Neutrophil (primary cell): ENCODE measurements at regions not wholly inside any gene's neighbourhood (a gene's known extent, or its start where the extent isn't known, plus 50 kb on each side); places are given as distances from the start of the nearest gene placed in this dataset.

Source experiments
- H3K27ac ChIP-seq: fragments of 200-600 bp; sonication (generic); 2 replicates; pipeline ENCODE4 v1.5.1; 2016; ENCODE audit warnings: mild to moderate bottlenecking, moderate library complexity
- H3K27me3 ChIP-seq: fragments of 200-600 bp; sonication (generic); 2 replicates; pipeline ENCODE4 v1.6.0; 2016; ENCODE audit warnings: mild to moderate bottlenecking
- H3K36me3 ChIP-seq: fragments of 200-600 bp; sonication (generic); 2 replicates; pipeline ENCODE4 v1.5.1; 2017
- H3K4me1 ChIP-seq, 2 experiments: fragments of 200-600 bp in 1 of 2; sonication (generic) in 1 of 2; 1 replicate in 1 of 2; 2 replicates in 1 of 2; pipeline versions ENCODE4 v1.5.1 to v1.6.1; 2013 to 2016; ENCODE audit warnings: low read depth in 1 of 2, low read length in 1 of 2, mild to moderate bottlenecking in 1 of 2, moderate library complexity in 1 of 2; ENCODE audit not compliant: control insufficient read depth in 1 of 2, insufficient read depth in 1 of 2
- H3K4me3 ChIP-seq, 2 experiments: fragments of 200-600 bp in 1 of 2; sonication (generic) in 1 of 2; 1 replicate in 1 of 2; 2 replicates in 1 of 2; pipeline ENCODE4 v1.5.1; 2013 to 2016; ENCODE audit warnings: low read depth in 1 of 2, low read length in 1 of 2, mild to moderate bottlenecking in 1 of 2, moderate library complexity in 1 of 2
- H3K9me3 ChIP-seq: fragments of 200-600 bp; sonication (generic); 2 replicates; pipeline ENCODE4 v1.5.1; 2016
- CTCF ChIP-seq: fragments of 200-600 bp; sonication (generic); IDR thresholded peaks from 2 replicates; pipeline ENCODE4 v1.5.1; 2016; ENCODE audit warnings: antibody characterized with exemption

- Histone ChIP-seq H3K27ac (no peak overlapping the region), H3K27me3 (no peaks in the 10 kb centered on the region)
- TF ChIP-seq CTCF: no peak
These were observed 424.7 kb downstream of the KCTD12 start for GRCh38 chr13:76461484-76461883.

GRCh38 chr13:76459863-76460262, 426.3 kb downstream of the KCTD12 start:
- Histone ChIP-seq H3K9me3 (no peaks in the 10 kb centered on the region), H3K27ac (no peak overlapping the region), H3K36me3 (no peaks in the 10 kb centered on the region), H3K27me3 (no peaks in the 10 kb centered on the region), H3K4me3 (no peak overlapping the region), H3K4me1 (no peaks in the 10 kb centered on the region)
- TF ChIP-seq CTCF: no peak

More at GRCh38 chr13:76461484-76461883, 424.7 kb downstream of the KCTD12 start:
- Histone ChIP-seq H3K4me1 (no peaks in the 10 kb centered on the region), H3K4me3 (no peak overlapping the region), H3K9me3 (no peaks in the 10 kb centered on the region), H3K36me3 (no peaks in the 10 kb centered on the region)

GRCh38 chr13:76455960-76456359, 430.2 kb downstream of the KCTD12 start:
- Histone ChIP-seq H3K9me3 (no peaks in the 10 kb centered on the region), H3K27me3 (no peaks in the 10 kb centered on the region), H3K4me1 (no peaks in the 10 kb centered on the region), H3K36me3 (no peaks in the 10 kb centered on the region), H3K27ac (no peak overlapping the region), H3K4me3 (no peak overlapping the region)
- no peak for TF ChIP-seq CTCF

GRCh38 chr13:76454991-76455390, 431.2 kb downstream of the KCTD12 start:
- H3K36me3 ChIP-seq: no peaks in the 10 kb centered on the region
- no peak for TF ChIP-seq CTCF
- no peak overlapping the region for H3K27ac ChIP-seq
- no peaks in the 10 kb centered on the region for H3K9me3 ChIP-seq
- H3K4me3 ChIP-seq: no peak overlapping the region
- H3K27me3 ChIP-seq: no peaks in the 10 kb centered on the region
- H3K4me1 ChIP-seq: no peaks in the 10 kb centered on the region

- TF ChIP-seq CTCF: no peak
- no peaks in the 10 kb centered on the region for H3K9me3 ChIP-seq
- H3K27me3 ChIP-seq: no peaks in the 10 kb centered on the region
- no peaks in the 10 kb centered on the region for H3K4me1 ChIP-seq
- no peak overlapping the region for H3K27ac ChIP-seq
- no peaks in the 10 kb centered on the region for H3K36me3 ChIP-seq
- no peak overlapping the region for H3K4me3 ChIP-seq
These were observed 436.5 kb downstream of the KCTD12 start for GRCh38 chr13:76449716-76450115.

GRCh38 chr13:76446191-76446590, 440.0 kb downstream of the KCTD12 start:
- H3K9me3 ChIP-seq: no peaks in the 10 kb centered on the region
- no peak overlapping the region for H3K27ac ChIP-seq
- no peak overlapping the region for H3K4me3 ChIP-seq
- H3K4me1 ChIP-seq: no peaks in the 10 kb centered on the region
- H3K36me3 ChIP-seq: no peaks in the 10 kb centered on the region
- H3K27me3 ChIP-seq: no peaks in the 10 kb centered on the region
- no peak for TF ChIP-seq CTCF
